ENCODE measurements at regions not wholly inside any gene's neighbourhood (a gene's known extent, or its start where the extent isn't known, plus 50 kb on each side); places are given as distances from the start of the nearest gene placed in this dataset.

GRCh38 chr19:27765397-27765796 lies 1447.6 kb downstream of the UQCRFS1 start:
- TF ChIP-seq CTCF (conservative IDR thresholded peaks at IDR 0.05; ENCODE audit: low read length), result no peak
- TF ChIP-seq EZH2phosphoT487 (IDR thresholded peaks at IDR 0.05; ENCODE audit: borderline replicate concordance), result no peak

GRCh38 chr19:27764186-27764804 lies 1448.7 kb downstream of the UQCRFS1 start:
- Histone ChIP-seq H3K4me3 (ENCODE audit: low read length, poor library complexity, severe bottlenecking) (no peak overlapping the region), H3K27me3 (ENCODE audit: insufficient read depth, low read length, poor library complexity, severe bottlenecking) (no peaks in the 10 kb centered on the region), H3K79me2 (ENCODE audit: insufficient read depth, low read length) (no peaks in the 10 kb centered on the region), H3K4me1 (ENCODE audit: insufficient read depth, low read length, poor library complexity, severe bottlenecking) (no peaks in the 10 kb centered on the region), H3F3A (ENCODE audit: low read depth) (no peaks in the 10 kb centered on the region), H2AFZ (ENCODE audit: low read length) (no peak overlapping the region), H3K9ac (ENCODE audit: low read depth, low read length, poor library complexity, severe bottlenecking) (no peak overlapping the region), H3K9me3 (ENCODE audit: insufficient read depth, low read depth, low read length) (peaks cover 23% of the 10 kb centered on the region; the same call in 1 of the 2 replicates), H3K4me2 (ENCODE audit: low read depth, low read length, poor library complexity, severe bottlenecking) (no peak overlapping the region), H4K20me1 (ENCODE audit: insufficient read depth, low read length, poor library complexity, severe bottlenecking) (no peaks in the 10 kb centered on the region), H3K36me3 (ENCODE audit: insufficient read depth, low read length) (no peaks in the 10 kb centered on the region), H3K9me2 (replicated peaks; ENCODE audit: low read depth, low read length) (no peaks in the 10 kb centered on the region)
- TF ChIP-seq EZH2phosphoT487 (IDR thresholded peaks at IDR 0.05; ENCODE audit: borderline replicate concordance) (no peak), CTCF (conservative IDR thresholded peaks at IDR 0.05; ENCODE audit: low read length) (no peak)

More at GRCh38 chr19:27765397-27765796, 1447.6 kb downstream of the UQCRFS1 start:
- H3K4me1 ChIP-seq (ENCODE audit: insufficient read depth, low read length, poor library complexity, severe bottlenecking), result no peaks in the 10 kb centered on the region
- H3K9me3 ChIP-seq (ENCODE audit: insufficient read depth, low read depth, low read length), result peaks cover 23% of the 10 kb centered on the region; the same call in 1 of the 2 replicates
- H3K4me3 ChIP-seq (ENCODE audit: low read length, poor library complexity, severe bottlenecking), result no peak overlapping the region
- H3K79me2 ChIP-seq (ENCODE audit: insufficient read depth, low read length), result no peaks in the 10 kb centered on the region
- no peaks in the 10 kb centered on the region for H3F3A ChIP-seq (ENCODE audit: low read depth)
- no peaks in the 10 kb centered on the region for H4K20me1 ChIP-seq (ENCODE audit: insufficient read depth, low read length, poor library complexity, severe bottlenecking)
- H3K4me2 ChIP-seq (ENCODE audit: low read depth, low read length, poor library complexity, severe bottlenecking), result no peak overlapping the region
- H3K36me3 ChIP-seq (ENCODE audit: insufficient read depth, low read length), result no peaks in the 10 kb centered on the region
- H3K9ac ChIP-seq (ENCODE audit: low read depth, low read length, poor library complexity, severe bottlenecking), result no peak overlapping the region
- H2AFZ ChIP-seq (ENCODE audit: low read length), result no peak overlapping the region
- no peaks in the 10 kb centered on the region for H3K9me2 ChIP-seq (replicated peaks; ENCODE audit: low read depth, low read length)
- H3K27me3 ChIP-seq (ENCODE audit: insufficient read depth, low read length, poor library complexity, severe bottlenecking), result no peaks in the 10 kb centered on the region

- H3K9me2 ChIP-seq (replicated peaks; ENCODE audit: low read depth, low read length), result no peaks in the 10 kb centered on the region
- no peak overlapping the region for H3K4me3 ChIP-seq (ENCODE audit: low read length, poor library complexity, severe bottlenecking)
- no peaks in the 10 kb centered on the region for H3F3A ChIP-seq (ENCODE audit: low read depth)
- no peaks in the 10 kb centered on the region for H3K4me1 ChIP-seq (ENCODE audit: insufficient read depth, low read length, poor library complexity, severe bottlenecking)
- no peak for TF ChIP-seq EZH2phosphoT487 (IDR thresholded peaks at IDR 0.05; ENCODE audit: borderline replicate concordance)
- no peak overlapping the region for H3K9ac ChIP-seq (ENCODE audit: low read depth, low read length, poor library complexity, severe bottlenecking)
- no peaks in the 10 kb centered on the region for H3K27me3 ChIP-seq (ENCODE audit: insufficient read depth, low read length, poor library complexity, severe bottlenecking)
- H3K4me2 ChIP-seq (ENCODE audit: low read depth, low read length, poor library complexity, severe bottlenecking), result no peak overlapping the region
- H4K20me1 ChIP-seq (ENCODE audit: insufficient read depth, low read length, poor library complexity, severe bottlenecking), result no peaks in the 10 kb centered on the region
- peaks cover 33% of the 10 kb centered on the region; the same call in 1 of the 2 replicates for H3K9me3 ChIP-seq (ENCODE audit: insufficient read depth, low read depth, low read length)
- no peaks in the 10 kb centered on the region for H3K36me3 ChIP-seq (ENCODE audit: insufficient read depth, low read length)
- H3K79me2 ChIP-seq (ENCODE audit: insufficient read depth, low read length), result no peaks in the 10 kb centered on the region
- H2AFZ ChIP-seq (ENCODE audit: low read length), result no peak overlapping the region
These were observed 1450.0 kb downstream of the UQCRFS1 start for GRCh38 chr19:27762933-27763332.

- Histone ChIP-seq H3K27me3 (ENCODE audit: insufficient read depth, low read length, poor library complexity, severe bottlenecking) (no peaks in the 10 kb centered on the region), H3K9me2 (replicated peaks; ENCODE audit: low read depth, low read length) (no peaks in the 10 kb centered on the region), H3F3A (ENCODE audit: low read depth) (no peaks in the 10 kb centered on the region), H4K20me1 (ENCODE audit: insufficient read depth, low read length, poor library complexity, severe bottlenecking) (no peaks in the 10 kb centered on the region), H3K79me2 (ENCODE audit: insufficient read depth, low read length) (no peaks in the 10 kb centered on the region), H3K4me3 (ENCODE audit: low read length, poor library complexity, severe bottlenecking) (no peak overlapping the region), H3K4me1 (ENCODE audit: insufficient read depth, low read length, poor library complexity, severe bottlenecking) (no peaks in the 10 kb centered on the region), H3K36me3 (ENCODE audit: insufficient read depth, low read length) (no peaks in the 10 kb centered on the region), H3K4me2 (ENCODE audit: low read depth, low read length, poor library complexity, severe bottlenecking) (no peak overlapping the region), H2AFZ (ENCODE audit: low read length) (no peak overlapping the region), H3K9me3 (ENCODE audit: insufficient read depth, low read depth, low read length) (peaks cover 19% of the 10 kb centered on the region; the same call in 1 of the 2 replicates), H3K9ac (ENCODE audit: low read depth, low read length, poor library complexity, severe bottlenecking) (no peak overlapping the region)
- TF ChIP-seq EZH2phosphoT487 (IDR thresholded peaks at IDR 0.05; ENCODE audit: borderline replicate concordance), result no peak
- no peak for TF ChIP-seq CTCF (conservative IDR thresholded peaks at IDR 0.05; ENCODE audit: low read length)
These were observed 1453.1 kb downstream of the UQCRFS1 start for GRCh38 chr19:27759896-27760295.

Measured in Loucy (cell line).